ENCODE measurements at regions not wholly inside any gene's neighbourhood (a gene's known extent, or its start where the extent isn't known, plus 50 kb on each side); places are given as distances from the start of the nearest gene placed in this dataset.

DNA sequence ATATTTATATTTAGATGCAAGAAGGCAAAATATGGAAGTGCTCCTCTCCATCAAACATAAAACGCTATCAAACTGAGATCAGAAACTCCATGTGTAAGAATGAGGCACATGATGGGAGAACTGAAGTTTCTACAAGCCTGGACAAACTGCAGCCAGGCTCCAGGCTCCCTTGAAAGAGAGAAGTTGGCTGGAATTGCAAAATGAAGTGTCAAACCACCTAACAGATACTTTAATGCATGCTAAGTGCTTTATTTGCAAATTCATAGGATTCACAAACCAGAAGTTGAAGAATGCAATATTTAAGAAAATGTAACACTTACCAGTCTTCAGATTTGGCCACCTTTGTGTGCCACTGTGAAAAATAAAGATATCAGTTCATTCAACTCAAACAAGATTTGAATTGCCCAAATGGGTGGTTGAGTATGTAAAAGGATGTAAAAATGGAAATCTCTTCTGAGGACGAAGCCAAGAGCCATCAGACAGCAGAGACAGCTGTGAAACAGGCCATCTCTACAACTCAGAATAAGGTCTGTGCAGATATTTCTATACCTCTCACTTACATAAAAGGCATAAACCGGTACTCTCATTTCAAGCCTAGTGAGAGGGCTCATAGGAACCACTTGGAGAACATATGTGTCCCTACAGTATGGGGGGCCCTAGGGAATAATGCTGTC lies 87.0 kb downstream of the DPPA2 start:
- TF ChIP-seq, protein P1, sequence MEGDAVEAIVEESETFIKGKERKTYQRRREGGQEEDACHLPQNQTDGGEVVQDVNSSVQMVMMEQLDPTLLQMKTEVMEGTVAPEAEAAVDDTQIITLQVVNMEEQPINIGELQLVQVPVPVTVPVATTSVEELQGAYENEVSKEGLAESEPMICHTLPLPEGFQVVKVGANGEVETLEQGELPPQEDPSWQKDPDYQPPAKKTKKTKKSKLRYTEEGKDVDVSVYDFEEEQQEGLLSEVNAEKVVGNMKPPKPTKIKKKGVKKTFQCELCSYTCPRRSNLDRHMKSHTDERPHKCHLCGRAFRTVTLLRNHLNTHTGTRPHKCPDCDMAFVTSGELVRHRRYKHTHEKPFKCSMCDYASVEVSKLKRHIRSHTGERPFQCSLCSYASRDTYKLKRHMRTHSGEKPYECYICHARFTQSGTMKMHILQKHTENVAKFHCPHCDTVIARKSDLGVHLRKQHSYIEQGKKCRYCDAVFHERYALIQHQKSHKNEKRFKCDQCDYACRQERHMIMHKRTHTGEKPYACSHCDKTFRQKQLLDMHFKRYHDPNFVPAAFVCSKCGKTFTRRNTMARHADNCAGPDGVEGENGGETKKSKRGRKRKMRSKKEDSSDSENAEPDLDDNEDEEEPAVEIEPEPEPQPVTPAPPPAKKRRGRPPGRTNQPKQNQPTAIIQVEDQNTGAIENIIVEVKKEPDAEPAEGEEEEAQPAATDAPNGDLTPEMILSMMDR (IDR thresholded peaks at IDR 0.05), result no peak
- no peak for TF ChIP-seq POLR2AphosphoS5 (IDR thresholded peaks at IDR 0.05)
- no peak for TF ChIP-seq POLR2A (IDR thresholded peaks at IDR 0.05)
